Pancreas (tissue), 10 donors: ENCODE measurements at regions not wholly inside any gene's neighbourhood (a gene's known extent, or its start where the extent isn't known, plus 50 kb on each side); places are given as distances from the start of the nearest gene placed in this dataset.

Experiments used
- ATAC-seq, 4 donors: fragments of 200-7000 bp; cut with Tn5 transposase; one replicate each; pipeline versions ENCODE4 v1.8.0 to v1.9.1; 2020; ENCODE audit warnings: mild to moderate bottlenecking in 4 of 4, moderate library complexity in 4 of 4
- DNase-seq, 6 donors: peaks; one replicate each; pipeline ENCODE4 v3.0.0-alpha.2; 2020
- FAIRE-seq: peaks from 2 replicates; lab custom pipeline; 2012; peaks lifted over from hg19 to GRCh38; lab: Jason Lieb, UNC
- H3K27ac ChIP-seq, 4 donors: fragments of 200-600 bp; sonication (generic); 1 replicate in 3 of 4; 2 replicates in 1 of 4; pipeline versions ENCODE4 v1.5.0 to v1.8.0; 2020
- H3K27me3 ChIP-seq, 4 donors: fragments of 200-600 bp; one replicate each; pipeline ENCODE4 v1.8.0; 2021
- H3K36me3 ChIP-seq, 3 donors: fragments of 200-600 bp; sonication (generic) in 1 of 3; one replicate each; pipeline versions ENCODE4 v1.5.0 to v1.8.0; 2020 to 2021
- H3K4me1 ChIP-seq, 3 donors: fragments of 200-600 bp; one replicate each; pipeline ENCODE4 v1.8.0; 2021
- H3K4me3 ChIP-seq, 4 donors: fragments of 200-600 bp; sonication (generic) in 2 of 4; one replicate each; pipeline versions ENCODE4 v1.5.0 to v1.8.0; 2020 to 2021
- H3K9me3 ChIP-seq, 4 donors: fragments of 200-600 bp; one replicate each; pipeline ENCODE4 v1.8.0; 2021
- WGBS, 2 donors: extraction: QIAGEN DNeasy Blood & Tissue Kit; methylation state at CpG; one replicate each; pipeline ENCODE4 v1.1.7; 2013; 5-methylcytosine and 5-hydroxymethylcytosine counted together
- intact Hi-C, 3 donors: fragments of 100-400 bp; cut with DNase I; formaldehyde crosslinking; loops; one replicate each; pipeline versions ENCODE4 v1.11.1 to v1.14.2; 2022
- TF ChIP-seq, protein P1 (sequence below), 4 donors: fragments of 200-600 bp; sonication (generic) in 3 of 4; IDR thresholded peaks; one replicate each; pipeline versions ENCODE4 v1.5.0 to v1.8.0; 2021; ENCODE audit warnings: antibody characterized with exemption in 4 of 4
- donor health status: healthy with polysubstance abuse.
- donor health status: DM: no; HTN: no; CAD: no; lungs with moderate emphysema.
- donor health status: DM: no; HTN: no; CAD: no.
- donor health status: control.
- donor health status: control.
- donor health status: Bipolar disorder and iron deficiency.
- donor health status: DM: yes; HTN: yes; CAD: no.
- donor health status: DM: no; HTN: no; CAD: no.
- donor health status: DM: no; HTN: no; CAD: no.
- donor health status: DM: yes; HTN: yes; CAD: no.

DNA sequence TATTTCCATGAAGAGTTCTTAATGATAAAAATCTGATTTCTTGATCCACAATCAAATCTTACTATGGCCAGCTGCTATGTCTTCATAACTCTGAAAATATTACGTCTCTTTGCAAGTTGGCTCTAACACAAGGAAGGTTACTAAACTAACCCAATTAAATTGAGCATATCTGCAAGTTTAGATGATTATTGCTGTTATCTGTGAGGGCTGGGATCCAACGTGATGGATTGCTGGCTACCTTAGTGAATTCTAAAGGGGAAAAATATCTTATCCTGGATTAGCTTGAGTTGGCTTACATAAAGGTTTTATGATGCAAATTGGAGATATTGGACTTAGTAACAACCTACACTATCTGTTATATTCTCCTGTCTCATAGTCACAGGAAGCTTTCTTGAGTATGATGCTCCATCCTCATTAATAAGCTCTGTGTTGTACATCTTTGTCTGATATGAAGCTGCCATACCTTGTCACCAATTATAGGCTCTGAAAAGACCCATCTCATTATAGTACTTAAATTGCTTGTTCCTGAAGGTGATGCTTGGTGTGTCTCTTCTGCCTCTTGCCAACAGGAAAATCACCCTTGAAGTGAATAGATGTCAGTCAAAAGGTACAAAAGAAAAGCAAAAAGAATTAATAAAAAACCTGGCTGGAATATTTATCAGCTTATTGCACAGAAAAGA, 733.0 kb upstream of the MEF2C start:
- TF ChIP-seq, protein P1, sequence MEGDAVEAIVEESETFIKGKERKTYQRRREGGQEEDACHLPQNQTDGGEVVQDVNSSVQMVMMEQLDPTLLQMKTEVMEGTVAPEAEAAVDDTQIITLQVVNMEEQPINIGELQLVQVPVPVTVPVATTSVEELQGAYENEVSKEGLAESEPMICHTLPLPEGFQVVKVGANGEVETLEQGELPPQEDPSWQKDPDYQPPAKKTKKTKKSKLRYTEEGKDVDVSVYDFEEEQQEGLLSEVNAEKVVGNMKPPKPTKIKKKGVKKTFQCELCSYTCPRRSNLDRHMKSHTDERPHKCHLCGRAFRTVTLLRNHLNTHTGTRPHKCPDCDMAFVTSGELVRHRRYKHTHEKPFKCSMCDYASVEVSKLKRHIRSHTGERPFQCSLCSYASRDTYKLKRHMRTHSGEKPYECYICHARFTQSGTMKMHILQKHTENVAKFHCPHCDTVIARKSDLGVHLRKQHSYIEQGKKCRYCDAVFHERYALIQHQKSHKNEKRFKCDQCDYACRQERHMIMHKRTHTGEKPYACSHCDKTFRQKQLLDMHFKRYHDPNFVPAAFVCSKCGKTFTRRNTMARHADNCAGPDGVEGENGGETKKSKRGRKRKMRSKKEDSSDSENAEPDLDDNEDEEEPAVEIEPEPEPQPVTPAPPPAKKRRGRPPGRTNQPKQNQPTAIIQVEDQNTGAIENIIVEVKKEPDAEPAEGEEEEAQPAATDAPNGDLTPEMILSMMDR (IDR thresholded peaks at IDR 0.05): no peak
- H3K27me3 ChIP-seq: no peaks in the 10 kb centered on the region
- no peaks in the 10 kb centered on the region for H3K36me3 ChIP-seq
- WGBS, 2 donors: 53 to 56% methylated on average over 2 of the region's 2 CpGs
- no peak for ATAC-seq
- FAIRE-seq: no peak
- DNase-seq: no peak
- no peak overlapping the region for H3K27ac ChIP-seq
- H3K4me3 ChIP-seq: no peak overlapping the region
- H3K9me3 ChIP-seq: no peaks in the 10 kb centered on the region
- H3K4me1 ChIP-seq: no peaks in the 10 kb centered on the region
- intact Hi-C loops: no loop called here

DNA sequence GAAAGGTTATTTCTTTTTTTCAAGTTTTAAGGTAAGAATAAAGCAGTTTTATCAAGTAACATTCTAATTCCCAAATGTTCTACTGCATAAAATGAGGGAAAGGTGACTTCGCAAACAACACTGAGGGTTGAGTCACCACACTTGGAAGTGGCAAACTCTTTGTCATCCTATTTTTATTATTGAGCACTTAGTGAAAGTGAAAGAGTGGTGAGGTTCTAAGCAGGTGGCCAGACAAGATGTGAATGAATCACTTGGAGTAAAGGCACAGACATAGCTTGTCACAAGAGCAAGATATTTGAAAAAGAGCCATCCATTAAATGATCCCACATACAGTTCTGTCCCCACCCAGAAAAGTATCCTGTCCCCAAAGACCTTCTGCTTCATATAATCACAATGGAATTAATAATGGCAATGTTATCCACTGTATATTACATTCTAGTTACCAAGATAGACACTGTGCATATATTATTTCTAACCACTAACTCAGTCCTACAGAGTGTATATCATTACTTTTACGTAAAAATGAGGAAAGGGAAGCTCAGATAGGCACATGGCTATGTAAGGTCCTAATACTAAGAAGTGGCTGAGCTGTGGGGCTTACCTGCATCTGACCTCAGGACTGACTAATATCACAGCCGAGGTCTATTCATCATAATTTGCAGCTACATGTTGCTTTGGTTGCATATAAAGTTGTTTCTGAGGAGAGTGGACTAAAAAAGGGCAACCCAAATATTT, 730.4 kb upstream of the MEF2C start:
- intact Hi-C loops: no loop called here
- Histone ChIP-seq H3K27me3 (no peaks in the 10 kb centered on the region), H3K36me3 (no peaks in the 10 kb centered on the region), H3K4me3 (no peak overlapping the region), H3K4me1 (no peaks in the 10 kb centered on the region), H3K9me3 (no peaks in the 10 kb centered on the region), H3K27ac (no peak overlapping the region)
- no peak for ATAC-seq
- FAIRE-seq: no peak
- TF ChIP-seq, protein P1 (IDR thresholded peaks at IDR 0.05): no peak
- 85% methylated on average over 3 of the region's 3 CpGs for WGBS, 2 donors
- DNase-seq: no peak

DNA sequence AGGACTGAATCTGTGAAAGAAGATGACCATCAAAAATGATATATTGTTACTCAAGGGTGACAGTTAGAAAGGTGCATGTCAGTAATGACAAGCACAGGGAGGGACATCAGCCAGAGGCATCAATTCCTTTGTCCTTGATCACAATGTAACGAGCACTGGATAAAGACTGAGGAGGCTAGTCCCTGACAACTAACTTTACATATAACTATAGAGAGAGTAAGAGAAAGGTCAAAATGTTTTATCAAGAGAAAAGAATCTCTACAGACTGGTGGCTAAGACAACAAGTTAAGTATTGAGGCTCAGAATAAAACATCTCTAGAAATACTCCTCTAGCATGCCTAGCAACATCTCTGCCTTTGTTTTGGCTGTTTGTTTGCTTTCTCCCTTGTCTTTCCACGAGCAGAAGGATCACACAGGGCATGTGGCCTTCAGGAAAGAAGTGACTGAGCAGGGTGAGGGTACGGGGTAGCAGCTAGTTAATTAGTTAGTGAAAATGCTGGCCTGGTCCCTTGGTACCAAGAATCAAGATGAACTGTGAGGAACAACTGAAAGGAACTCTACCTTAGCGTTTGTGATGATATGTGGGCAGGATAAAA, 724.1 kb upstream of the MEF2C start:
- Histone ChIP-seq H3K4me3 (no peak overlapping the region), H3K27me3 (no peaks in the 10 kb centered on the region), H3K4me1 (no peaks in the 10 kb centered on the region), H3K27ac (no peak overlapping the region), H3K36me3 (no peaks in the 10 kb centered on the region), H3K9me3 (no peaks in the 10 kb centered on the region)
- intact Hi-C loops: no loop called here
- DNase-seq (no peak), FAIRE-seq (no peak), ATAC-seq (no peak)
- WGBS, 2 donors: 61 to 65% methylated on average over 4 of the region's 4 CpGs
- TF ChIP-seq, protein P1 (IDR thresholded peaks at IDR 0.05): no peak

DNA sequence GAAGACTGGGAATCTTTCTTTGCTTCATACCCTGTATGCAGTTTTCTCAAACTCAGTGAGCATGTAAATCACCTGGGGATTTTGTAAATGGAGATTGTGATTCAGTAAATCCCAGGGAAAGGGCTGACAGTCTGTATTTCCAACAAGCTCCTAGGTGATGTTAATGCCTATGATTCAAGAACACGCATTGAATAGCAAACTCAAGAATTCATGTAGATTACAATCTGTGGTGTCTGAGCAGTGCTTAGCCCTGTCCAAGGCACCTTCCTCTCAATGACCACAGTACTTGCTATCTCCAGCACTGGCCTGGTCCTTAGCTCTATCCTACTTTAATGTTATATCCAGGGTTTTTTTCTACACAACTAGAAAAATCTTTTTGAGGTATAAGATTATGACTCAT, 721.4 kb upstream of the MEF2C start:
- TF ChIP-seq, protein P1 (IDR thresholded peaks at IDR 0.05): no peak
- intact Hi-C loops: no loop called here
- Histone ChIP-seq H3K9me3 (no peaks in the 10 kb centered on the region), H3K4me3 (no peak overlapping the region), H3K27me3 (no peaks in the 10 kb centered on the region), H3K27ac (no peak overlapping the region), H3K36me3 (no peaks in the 10 kb centered on the region), H3K4me1 (no peaks in the 10 kb centered on the region)
- no peak for DNase-seq
- no peak for ATAC-seq
- 85 to 89% methylated on average over 1 of the region's 1 CpG for WGBS, 2 donors
- FAIRE-seq: no peak
